Stimulated activated CD4-positive, alpha-beta T cell treated with anti-CD3 and anti-CD28 coated beads, Interleukin-4, amount 100 ng/mL, for 48 hours (primary cell): ENCODE measurements at regions not wholly inside any gene's neighbourhood (a gene's known extent, or its start where the extent isn't known, plus 50 kb on each side); places are given as distances from the start of the nearest gene placed in this dataset.
"Not testable (repeated sequence)": the region's sequence is repeated elsewhere in the genome, so short reads cannot be mapped to it uniquely, and the experiment has no call there.

Experiments
- DNase-seq, 2 donors: peaks; one replicate each; pipeline ENCODE4 v3.0.0-alpha.2; 2020; ENCODE audit warnings: low read depth in 2 of 2

GRCh38 chr21:15119486-15119885 is 54.7 kb upstream of the NRIP1 start:
- no peak for DNase-seq

- DNase-seq: no peak
Measured at GRCh38 chr21:15121097-15121654, 56.4 kb upstream of the NRIP1 start.

- DNase-seq: no peak
Measured at GRCh38 chr21:15121655-15122120, 56.9 kb upstream of the NRIP1 start.

GRCh38 chr21:15122241-15122640 is 57.4 kb upstream of the NRIP1 start:
- DNase-seq: no peak

GRCh38 chr21:15124731-15125130 is 59.9 kb upstream of the NRIP1 start:
- no peak for DNase-seq

- DNase-seq: no peak
Measured at GRCh38 chr21:15126948-15127347, 62.1 kb upstream of the NRIP1 start.

GRCh38 chr21:15127437-15127836 is 62.6 kb upstream of the NRIP1 start:
- no peak for DNase-seq

GRCh38 chr21:15128267-15128666 is 63.5 kb upstream of the NRIP1 start:
- DNase-seq: no peak

- not testable (repeated sequence) for DNase-seq
Measured at GRCh38 chr21:15128714-15129113, 63.9 kb upstream of the NRIP1 start.

GRCh38 chr21:15130326-15130725 is 65.5 kb upstream of the NRIP1 start:
- DNase-seq: no peak

- DNase-seq: no peak
Measured at GRCh38 chr21:15130751-15131150, 66.0 kb upstream of the NRIP1 start.

GRCh38 chr21:15132781-15133180 is 68.0 kb upstream of the NRIP1 start:
- DNase-seq: no peak

- DNase-seq: no peak
Measured at GRCh38 chr21:15134701-15135470, 70.1 kb upstream of the NRIP1 start.

GRCh38 chr21:15135867-15136629 is 71.2 kb upstream of the NRIP1 start:
- DNase-seq: no peak

GRCh38 chr21:15138490-15138889 is 73.7 kb upstream of the NRIP1 start:
- DNase-seq: no peak

GRCh38 chr21:15139898-15140297 is 75.1 kb upstream of the NRIP1 start:
- no peak for DNase-seq

GRCh38 chr21:15140321-15141019 is 75.7 kb upstream of the NRIP1 start:
- no peak for DNase-seq

GRCh38 chr21:15141261-15141970 is 76.6 kb upstream of the NRIP1 start:
- no peak for DNase-seq

GRCh38 chr21:15144026-15144425 is 79.2 kb upstream of the NRIP1 start:
- no peak for DNase-seq

GRCh38 chr21:15148437-15148836 is 83.6 kb upstream of the NRIP1 start:
- no peak for DNase-seq

- DNase-seq: no peak
Measured at GRCh38 chr21:15149600-15150224, 84.9 kb upstream of the NRIP1 start.
